ENCODE measurements at regions not wholly inside any gene's neighbourhood (a gene's known extent, or its start where the extent isn't known, plus 50 kb on each side); places are given as distances from the start of the nearest gene placed in this dataset.
"Not testable (repeated sequence)": the region's sequence is repeated elsewhere in the genome, so short reads cannot be mapped to it uniquely, and the experiment has no call there.

DNA sequence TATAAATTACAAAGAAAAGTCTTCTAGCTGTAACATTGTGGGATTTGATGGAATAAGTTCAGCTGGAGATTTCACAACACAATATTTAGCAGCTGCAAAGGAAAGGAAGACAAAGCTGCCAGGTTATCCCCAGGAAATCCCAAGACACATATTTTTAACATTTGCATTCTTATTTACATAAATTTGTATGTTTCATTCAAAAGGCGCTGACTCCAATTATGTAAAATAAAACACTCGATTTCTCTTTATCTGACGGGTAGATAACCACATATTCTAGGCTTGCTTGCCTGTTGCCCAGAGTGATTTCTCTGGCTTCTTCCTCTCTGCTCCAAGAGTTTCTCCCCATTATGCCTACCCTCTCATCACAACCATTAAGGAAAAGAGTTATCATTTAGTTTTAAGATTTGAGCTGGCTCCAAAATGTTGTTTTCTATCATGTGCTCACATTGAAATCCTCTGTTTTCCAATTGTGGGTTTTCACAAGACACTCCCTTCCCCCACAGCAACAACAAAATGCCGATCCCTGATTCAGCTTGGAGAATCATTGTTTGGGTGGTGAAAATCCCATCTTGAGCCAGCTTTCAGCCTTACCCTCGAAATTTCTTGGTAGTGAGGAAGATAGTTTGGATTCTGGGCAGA lies 128.2 kb upstream of the RASGEF1B start:
- no peak for DNase-seq (ENCODE audit: low read depth in 2 of 2)

DNA sequence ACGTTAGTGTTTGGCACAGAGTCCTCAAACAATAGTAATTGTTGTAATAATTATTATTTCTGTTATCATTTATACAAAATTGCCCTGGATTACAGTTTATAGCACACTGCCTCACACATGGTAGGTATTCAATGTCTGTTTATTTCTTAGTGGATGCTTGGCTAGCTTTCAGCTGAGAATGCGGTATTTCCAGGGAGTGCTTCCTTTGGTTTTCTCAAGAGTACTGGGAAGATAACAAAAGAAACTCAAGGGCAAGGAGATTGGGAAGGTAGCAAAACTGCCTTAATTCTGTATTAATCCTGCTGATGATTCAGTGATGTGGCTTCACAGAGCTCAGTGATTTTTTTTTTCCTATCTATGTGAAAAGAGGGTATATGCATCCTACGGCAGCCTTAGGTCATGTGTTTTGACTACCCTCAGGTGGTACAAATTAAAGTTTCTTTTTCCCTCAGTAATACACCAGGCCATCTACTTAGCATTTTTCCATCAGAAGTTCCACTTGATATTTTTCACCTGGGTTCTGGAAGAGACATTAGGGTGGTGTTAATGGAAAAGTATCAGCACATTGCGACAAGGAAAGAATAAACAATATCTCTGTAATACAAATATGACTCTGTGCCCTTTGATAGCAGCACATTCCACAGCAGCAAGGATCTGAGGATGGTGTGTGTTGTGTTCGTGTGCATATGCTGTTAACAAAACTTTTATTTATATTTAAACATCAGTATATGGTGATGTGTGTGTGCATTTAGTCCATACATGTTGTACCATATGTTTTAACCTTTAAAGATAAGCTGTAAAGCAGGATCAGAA lies 124.3 kb upstream of the RASGEF1B start:
- DNase-seq (ENCODE audit: low read depth in 2 of 2), result no peak

DNA sequence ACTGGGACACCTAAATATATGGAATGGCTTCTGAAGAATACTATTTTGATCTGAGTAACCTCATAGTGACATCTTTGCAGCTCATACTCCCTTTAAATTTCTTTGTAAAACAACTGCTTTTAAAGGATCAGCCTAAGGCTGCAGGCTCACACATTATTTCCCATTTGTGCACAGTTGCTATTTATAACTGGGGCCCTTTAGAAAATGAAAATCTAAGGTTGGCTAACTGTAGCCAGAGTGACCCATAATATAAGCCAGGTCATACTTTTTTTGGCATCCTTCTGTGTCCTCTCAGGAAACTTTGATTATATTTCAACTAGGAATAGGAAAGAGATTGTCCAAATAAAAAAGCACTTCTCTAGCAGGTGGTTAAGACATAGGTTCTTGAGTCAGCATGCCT lies 123.6 kb upstream of the RASGEF1B start:
- DNase-seq (ENCODE audit: low read depth in 2 of 2), result no peak

DNA sequence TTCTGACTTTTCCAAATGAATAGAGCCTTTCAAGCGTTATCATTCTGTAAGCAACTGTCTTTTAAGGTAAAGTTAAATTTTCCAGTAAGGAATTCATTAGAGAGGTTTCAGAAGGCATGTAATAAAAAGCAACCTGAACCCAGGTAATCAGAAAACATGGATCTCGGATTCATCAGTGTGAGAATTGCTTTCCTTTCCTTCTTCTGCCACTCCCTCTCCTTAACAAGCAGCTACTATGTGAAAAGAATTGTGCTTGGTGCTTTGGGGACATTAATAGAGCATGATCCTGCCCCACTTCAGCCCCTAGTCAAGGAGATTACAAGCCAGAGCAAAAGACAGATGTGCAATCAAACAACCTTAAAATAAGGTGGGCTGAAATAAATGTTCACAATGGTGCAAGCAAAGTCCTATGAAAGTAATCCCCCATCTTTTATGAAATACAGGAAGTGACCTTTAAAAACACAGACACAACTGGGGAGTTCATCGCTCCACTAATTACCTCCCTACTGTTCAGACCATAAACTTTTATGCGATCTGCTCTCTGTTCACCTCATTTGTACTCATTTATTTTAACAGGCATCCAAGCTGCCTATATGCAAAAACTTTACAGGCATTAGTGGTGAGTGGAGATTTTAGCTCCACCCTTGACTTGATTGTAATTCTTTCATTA lies 122.9 kb upstream of the RASGEF1B start:
- no peak for DNase-seq (ENCODE audit: low read depth in 2 of 2)

DNA sequence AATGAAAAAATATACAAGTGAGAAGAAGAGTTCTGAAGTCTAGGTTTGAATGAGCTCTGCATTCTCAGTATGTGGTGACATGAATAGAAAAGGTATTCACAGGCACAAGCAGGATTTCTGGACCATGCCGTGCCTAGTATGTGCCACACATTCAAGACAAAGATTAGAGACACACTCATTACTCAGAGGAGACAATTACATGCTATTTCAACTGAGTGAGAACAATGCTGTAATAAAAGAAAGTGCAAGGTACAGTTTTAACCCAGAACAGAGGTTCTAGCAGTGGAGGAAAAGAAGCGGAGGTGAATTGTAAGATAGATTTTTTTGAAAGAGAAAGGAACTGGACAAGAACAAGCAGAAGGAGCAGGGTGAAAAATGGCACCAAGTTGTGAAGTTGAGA lies 121.0 kb upstream of the RASGEF1B start:
- DNase-seq (ENCODE audit: low read depth in 2 of 2), result no peak

DNA sequence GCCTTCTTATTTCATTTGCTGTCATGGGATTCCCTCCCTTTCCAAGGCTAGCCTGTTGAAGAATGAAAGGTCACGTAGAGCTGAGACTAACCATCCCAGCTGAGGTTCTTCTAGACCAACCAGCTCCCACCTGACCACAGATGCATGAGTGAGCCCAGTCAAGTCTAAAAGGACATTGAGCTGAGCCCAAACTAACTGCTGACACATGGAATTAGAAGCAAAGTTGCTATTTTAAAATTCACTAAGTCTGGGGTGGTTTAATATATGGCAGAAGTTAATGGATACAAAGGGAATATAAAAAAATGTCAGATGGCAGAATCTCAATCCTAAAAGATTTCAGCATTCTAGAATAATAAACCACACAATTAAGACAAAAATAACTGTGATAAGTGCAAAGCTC lies 118.9 kb upstream of the RASGEF1B start:
- no peak for DNase-seq (ENCODE audit: low read depth in 2 of 2)

DNA sequence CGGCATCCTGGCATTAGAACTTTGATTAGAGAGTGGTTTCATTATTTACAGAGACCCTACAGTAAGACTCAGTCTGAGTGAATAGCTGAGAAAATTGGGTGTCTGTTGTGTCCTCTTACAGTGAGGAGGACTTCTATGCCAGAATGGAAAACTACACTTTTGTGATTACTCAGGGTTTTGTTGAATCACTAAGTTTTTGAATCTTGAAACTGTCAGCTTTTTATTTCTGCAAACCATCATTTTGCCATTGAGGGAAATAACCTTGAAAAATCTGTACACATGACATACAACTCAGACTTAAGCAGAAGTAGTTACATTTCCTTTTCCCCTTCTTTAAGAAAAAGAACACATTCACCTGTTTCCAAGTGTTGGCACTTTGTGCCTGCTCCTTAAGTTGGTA lies 117.6 kb upstream of the RASGEF1B start:
- no peak for DNase-seq (ENCODE audit: low read depth in 2 of 2)

DNA sequence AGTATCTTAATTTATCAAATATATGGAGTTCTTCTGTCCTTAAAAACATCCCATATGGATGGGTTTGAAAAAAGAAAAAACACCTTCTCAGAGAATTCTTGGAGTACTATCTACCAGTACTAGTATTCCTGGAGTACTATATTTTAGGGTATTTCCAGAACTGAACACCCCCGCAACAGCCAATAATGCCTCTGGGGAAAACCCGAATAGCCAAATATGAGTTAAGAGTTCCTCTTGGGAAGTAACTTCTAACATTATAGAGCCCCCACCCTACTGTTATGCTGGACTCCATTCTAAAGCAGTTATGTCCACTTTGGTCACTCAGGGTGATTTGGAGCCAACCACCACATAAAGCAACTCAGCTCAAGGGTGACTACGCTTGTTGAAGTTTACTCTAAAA lies 115.0 kb upstream of the RASGEF1B start:
- DNase-seq (ENCODE audit: low read depth in 2 of 2), result no peak

DNA sequence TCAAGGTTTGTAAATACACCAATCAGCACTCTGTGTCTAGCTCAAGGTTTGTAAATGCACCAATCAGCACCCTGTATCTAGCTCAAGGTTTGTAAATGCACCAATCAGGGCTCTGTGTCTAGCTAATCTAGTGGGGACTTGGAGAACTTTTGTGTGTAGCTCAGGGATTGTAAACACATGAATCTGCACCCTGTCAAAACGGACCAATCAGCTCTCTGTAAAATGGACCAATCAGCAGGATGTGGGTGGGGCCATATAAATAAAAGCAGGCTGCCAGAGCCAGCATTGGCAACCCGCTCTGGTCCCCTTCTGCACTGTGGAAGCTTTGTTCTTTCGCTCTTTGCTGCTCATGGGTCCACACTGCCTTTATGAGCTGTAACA lies 109.3 kb upstream of the RASGEF1B start:
- not testable (repeated sequence) for DNase-seq (ENCODE audit: low read depth in 2 of 2)

DNA sequence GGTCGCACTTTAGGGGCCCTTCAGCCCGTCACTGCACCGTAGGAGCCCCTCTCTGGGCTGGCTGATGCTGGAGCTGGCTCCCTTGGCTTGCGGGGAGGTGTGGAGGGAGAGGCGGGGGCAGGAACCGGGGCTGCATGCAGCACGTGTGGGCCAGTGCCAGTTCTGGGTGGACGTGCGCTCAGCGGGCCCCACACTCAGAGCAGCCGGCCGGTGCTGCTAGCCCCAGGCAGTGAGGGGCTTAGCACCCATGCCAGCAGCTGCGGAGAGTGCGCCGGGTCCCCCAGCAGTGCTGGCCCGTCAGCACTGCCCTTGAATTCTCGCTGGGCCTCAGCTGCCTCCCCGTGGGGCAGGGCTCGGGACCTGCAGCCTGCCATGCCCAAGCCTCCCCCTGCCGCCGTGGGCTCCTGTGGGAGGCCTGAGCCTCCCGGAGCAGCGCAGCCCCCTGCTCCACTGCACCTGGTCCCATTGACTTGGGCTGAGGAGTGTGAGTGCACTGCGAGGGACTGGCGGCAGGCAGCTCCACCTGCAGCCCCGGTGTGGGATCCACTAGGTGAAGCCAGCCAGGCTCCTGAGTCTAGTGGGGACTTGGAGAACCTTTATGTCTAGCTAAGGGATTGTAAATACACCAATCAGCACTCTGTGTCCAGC lies 108.8 kb upstream of the RASGEF1B start:
- no peak for DNase-seq (ENCODE audit: low read depth in 2 of 2)

DNA sequence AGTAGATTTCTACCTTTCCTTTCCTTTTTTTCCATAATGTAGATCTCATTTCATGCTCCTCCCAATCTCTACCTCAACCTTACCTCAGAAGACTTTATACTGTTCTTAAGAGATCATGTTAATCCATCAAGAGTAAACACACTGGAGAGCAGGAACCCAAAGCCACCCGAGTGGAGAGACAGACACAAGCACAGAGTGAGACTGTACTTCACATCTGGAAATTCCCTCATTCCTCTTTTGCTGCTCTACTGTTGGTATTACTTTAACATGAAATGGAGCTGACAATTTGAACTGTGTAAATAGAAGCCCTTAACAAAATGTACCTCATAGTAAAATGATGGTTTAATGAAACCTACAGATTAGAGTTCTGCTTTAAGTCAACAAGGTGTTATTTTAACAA lies 105.7 kb upstream of the RASGEF1B start:
- DNase-seq (ENCODE audit: low read depth in 2 of 2), result no peak

DNA sequence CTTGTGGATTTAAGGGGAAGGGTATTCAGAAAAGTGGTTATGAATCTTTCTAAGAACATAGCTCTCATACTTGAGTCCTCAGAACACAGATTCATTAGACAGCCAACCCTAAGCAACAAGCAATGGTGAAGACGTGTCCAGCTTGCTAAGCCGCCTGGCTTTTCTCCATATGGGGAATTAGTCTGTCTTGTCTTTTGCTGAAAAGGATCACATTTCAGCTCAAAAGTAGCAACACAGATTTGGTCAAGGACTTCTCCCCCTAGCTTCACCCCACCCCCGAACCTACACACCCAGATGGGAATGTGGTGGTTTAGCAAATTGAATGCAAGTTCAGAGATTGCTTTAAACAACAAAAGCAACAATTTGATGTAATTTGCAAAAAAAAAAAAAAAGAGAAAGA lies 103.3 kb upstream of the RASGEF1B start:
- no peak for DNase-seq (ENCODE audit: low read depth in 2 of 2)

DNA sequence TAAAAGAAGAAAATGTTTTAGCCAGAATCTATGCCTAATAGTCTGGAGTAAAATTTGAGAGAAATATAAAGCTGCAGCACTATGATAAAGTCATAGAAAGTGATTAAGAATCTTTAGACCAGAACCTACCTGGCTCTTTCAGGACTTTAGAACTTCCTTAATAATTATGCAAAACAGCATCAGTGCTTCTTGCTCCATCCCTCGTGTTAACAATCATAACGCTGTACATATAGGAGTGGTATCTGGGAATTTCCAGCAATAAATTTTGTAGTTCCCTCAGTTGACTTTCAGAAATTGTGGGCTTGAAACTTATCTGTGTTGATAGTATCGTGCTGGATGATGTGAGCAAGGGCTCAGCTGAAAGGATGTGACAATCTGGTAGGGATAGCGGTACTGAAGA lies 102.1 kb upstream of the RASGEF1B start:
- DNase-seq (ENCODE audit: low read depth in 2 of 2), result no peak

DNA sequence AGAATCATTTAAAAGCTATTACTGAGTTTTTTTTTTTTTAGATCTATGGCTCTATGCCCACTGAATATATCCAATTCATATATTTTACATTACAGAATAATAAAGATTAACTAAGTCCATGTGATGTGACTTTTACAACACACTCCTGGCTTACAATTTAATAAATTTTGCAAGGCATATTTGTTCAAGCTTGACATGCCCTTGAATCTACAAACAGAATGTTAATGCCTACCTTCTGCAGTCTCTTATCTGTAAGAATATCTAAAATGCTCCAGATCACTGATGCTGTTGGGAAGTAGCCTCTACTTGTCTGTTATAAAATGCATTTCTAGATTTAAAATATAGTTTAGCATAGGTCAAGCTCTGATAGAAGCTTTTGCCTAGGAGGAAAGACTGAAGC lies 100.7 kb upstream of the RASGEF1B start:
- DNase-seq (ENCODE audit: low read depth in 2 of 2), result no peak

DNA sequence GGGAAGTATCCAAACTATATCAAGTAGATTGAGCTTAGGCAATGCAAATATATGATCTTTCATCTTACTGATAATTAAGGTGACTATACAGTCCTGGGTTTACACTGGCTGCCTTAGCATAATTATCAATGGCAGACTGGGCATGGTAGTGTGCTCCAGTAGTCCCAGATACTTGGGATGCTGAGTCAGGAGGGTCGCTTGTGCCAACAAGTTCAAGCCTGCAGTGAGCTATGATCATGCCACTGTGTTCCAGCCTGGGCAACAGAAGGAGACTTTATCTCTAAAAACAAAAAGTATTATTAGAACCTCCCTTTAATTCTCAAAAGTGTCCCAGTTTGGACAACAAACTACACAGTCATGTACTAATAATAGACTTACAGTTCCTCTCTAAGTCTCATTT lies 99.4 kb upstream of the RASGEF1B start:
- DNase-seq (ENCODE audit: low read depth in 2 of 2), result no peak

DNA sequence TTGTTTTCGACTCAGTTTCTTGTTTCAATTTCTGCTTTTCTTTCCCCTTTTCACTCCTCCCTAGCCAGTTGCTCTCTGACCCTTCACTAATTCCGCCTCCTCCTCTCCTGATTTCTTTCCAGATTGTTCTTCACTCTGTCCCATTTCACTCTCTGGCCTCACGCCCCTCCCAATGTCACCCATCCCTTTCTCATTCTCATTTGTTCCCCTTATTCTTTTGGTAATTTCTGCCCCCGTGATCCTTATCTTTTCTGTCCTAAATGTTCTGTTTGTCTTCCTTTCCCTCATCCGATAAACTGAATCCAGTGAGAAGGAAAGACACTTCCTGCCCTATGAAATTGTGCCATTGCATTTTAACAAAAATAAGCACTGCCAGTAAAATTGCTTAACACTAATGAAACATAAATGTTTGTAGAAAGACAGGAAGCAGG lies 94.5 kb upstream of the RASGEF1B start:
- no peak for DNase-seq (ENCODE audit: low read depth in 2 of 2)

DNA sequence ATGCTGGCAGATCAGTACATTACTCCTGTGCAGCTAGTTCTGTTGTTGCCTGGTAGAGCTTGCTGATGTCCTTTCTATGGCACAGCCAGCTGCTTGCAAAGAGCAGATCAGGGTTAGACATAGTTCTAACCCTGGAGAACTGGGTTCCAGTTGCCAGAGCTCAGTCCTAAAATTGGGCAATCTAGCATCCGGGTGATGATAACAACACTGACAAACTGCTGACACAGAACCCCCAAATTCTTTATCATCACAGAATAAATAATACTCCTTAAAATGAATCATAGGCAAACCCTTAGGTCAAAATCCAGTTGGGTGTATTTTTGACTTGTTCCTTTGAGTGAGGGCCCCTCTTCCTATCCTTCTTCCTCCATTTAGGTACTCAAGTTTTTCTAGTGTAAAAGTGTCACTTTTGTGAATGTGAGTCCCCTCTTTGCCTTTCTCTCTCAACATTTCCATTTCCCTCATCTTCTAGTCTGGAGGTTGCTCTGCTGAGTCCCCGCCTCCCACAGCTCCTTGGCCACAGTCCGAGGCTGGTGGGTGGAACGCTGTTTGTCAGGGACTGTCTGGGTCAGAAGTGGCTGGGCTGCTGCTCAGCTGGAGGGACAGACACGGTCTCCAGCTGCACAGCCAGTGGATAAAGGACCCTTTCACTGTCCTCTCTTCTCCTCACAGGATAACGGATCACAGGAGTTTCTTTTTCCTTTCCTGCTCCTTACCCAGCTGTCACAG lies 93.6 kb upstream of the RASGEF1B start:
- DNase-seq (ENCODE audit: low read depth in 2 of 2), result no peak

DNA sequence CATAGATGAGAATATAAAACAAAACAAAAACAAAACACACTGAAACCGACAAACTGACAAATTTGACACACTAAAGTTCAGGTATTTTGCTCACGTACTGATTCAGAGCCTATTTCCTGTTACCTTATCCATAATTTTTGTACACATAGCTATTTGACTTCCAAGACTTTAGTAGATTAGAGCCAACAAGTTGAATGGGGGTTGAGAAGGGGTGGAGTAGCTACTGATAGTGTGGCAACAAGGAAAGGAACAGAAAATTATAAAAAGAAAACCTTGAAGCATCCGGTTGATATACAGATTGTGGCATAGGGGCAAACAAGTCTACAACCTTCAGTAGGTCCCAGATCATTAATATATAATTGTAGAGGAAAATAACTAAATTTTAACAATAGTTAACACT lies 92.3 kb upstream of the RASGEF1B start:
- no peak for DNase-seq (ENCODE audit: low read depth in 2 of 2)

DNA sequence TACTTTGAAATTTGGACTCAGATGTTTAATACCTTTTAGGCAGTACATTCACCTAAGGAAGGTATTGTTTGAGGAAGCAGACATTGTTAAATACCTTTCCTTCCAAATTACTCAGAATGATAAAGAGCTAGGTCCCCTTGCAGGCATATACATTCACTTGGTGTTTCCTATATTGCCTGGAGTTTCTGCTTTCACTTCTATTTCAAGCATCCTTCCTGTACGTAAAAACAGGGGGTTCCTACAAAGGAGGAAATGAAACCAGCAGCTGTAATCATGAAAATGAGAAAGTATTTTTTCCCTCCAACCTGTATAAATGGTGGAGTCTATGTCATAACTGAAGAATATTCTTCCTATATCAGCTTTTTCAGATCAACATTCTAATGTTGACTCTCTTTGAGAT lies 90.4 kb upstream of the RASGEF1B start:
- DNase-seq (ENCODE audit: low read depth in 2 of 2), result no peak

DNA sequence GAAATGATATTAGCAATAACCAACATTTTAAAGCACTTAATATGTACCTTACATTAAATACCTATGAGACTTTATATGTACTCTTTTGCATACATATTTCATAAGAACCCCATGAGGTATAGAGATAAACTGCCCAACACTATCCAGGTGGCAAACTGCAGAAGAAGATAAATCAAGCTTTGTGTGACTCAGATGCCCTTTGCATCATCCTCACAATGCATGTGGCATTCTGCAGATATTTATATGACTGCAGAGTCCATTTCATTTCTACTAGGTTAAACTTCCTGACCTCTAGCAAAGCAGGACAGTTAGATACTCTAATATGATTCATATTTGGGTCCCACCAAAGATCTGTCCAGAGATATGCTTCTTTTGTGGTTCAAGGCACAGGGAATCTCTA lies 85.6 kb upstream of the RASGEF1B start:
- no peak for DNase-seq (ENCODE audit: low read depth in 2 of 2)

DNA sequence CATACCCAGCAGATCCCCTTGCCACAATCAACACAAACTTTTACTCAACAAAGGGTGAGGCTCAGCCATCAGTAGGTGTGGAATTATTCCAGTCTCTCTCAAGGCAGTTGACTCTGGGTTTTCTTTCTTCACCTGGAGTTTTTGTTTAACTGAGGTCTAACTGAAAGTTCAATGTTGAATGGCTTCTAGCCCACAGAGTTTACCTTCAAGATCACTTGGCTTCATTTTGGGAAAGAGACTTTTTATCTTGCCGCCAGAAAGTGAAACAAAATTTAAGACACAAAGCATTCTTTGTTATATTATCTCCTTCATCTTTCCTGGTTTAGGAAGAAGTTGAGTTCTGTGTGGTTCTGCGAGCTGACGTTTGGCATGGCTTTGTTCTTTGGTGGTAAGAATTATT lies 83.8 kb upstream of the RASGEF1B start:
- DNase-seq (ENCODE audit: low read depth in 2 of 2), result no peak

DNA sequence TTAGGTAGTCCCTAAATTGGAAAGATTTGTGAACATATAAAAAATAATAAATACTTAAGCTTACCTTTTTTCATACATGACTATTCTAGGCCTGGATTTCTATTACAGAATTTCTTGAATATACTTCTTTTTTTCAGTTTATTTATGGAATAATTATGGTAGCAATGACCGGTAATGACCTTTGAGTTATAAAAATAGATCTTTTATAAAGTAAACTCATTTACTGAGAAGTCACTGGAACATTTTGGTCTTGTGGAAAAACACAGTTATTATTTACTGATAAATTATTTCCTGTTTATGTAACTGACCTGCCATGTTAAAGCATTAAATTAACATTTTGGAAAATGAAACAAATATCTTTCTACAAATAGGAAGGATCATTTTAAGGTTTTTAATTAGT lies 80.4 kb upstream of the RASGEF1B start:
- no peak for DNase-seq (ENCODE audit: low read depth in 2 of 2)

All from stimulated activated CD4-positive, alpha-beta T cell treated with anti-CD3 and anti-CD28 coated beads, Interleukin-4, amount 100 ng/mL, for 48 hours (primary cell).